ENCODE measurements at regions not wholly inside any gene's neighbourhood (a gene's known extent, or its start where the extent isn't known, plus 50 kb on each side); places are given as distances from the start of the nearest gene placed in this dataset.

DNA sequence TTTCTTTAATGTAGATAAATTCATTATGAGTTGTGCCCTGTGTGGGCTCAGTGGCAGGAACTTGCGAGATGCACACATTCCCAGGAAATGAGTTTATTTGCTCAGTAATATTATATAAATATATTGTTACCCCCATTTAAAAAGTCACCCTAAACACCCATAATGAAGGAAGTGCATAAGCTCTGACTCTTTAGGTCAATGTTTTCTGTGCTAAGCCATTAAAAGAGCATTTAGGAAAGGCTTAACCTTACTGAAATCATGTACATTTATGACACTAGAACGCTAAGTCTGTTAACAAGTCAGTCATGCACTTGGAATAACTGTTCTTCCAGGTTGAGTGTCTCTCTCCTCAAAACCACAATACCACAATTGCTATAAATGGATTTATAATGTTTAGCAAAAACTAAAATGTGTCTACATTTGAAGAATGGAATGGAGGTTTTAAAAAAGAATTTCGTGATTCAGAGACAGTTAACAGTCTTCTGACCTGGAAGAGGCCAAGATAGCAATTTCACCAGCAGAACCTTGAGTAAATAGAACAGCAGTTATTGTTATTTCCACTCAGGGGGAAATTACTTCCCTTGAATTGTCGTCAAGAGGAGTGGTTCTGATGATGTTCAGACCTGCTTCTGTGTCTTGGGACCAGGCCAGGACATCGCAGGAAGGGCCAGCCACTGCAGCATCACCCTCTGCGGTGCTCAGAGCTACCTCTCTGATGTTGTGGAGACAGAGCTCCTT, 91.1 kb upstream of the VEGFC start:
- Mint-ChIP-seq H3K36me3 (no peaks in the 10 kb centered on the region), H3K27ac (no peak overlapping the region), H3K4me3 (no peak overlapping the region), H3K9me3 (peaks cover 0 to 4% (median 0%) of the 10 kb centered on the region in 3 donors), H3K4me1 (no peaks in the 10 kb centered on the region), H3K27me3 (no peaks in the 10 kb centered on the region)

DNA sequence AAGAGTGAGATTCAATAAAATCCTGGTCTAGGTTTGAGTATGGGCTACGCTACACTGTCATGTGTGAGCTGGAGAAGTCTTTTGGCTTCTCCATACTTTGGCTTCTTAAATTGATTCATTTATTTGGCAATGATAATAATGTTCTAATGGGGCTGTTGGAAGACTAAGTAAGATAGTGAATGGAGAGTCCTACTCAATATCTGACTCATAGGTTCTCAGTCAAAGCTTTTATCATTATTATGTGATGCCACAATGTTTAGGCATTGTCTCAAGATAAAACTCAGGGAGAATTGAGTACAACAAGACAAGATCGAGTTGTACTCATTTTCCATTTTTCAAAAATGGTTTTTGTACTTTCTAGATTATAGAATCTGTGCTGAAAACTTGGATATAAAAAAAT, 92.5 kb upstream of the VEGFC start:
- no peak overlapping the region for H3K27ac Mint-ChIP-seq
- H3K4me3 Mint-ChIP-seq = no peak overlapping the region
- no peaks in the 10 kb centered on the region for H3K27me3 Mint-ChIP-seq
- peaks cover 0 to 4% (median 2%) of the 10 kb centered on the region in 3 donors for H3K9me3 Mint-ChIP-seq
- H3K4me1 Mint-ChIP-seq = no peaks in the 10 kb centered on the region
- H3K36me3 Mint-ChIP-seq = no peaks in the 10 kb centered on the region

DNA sequence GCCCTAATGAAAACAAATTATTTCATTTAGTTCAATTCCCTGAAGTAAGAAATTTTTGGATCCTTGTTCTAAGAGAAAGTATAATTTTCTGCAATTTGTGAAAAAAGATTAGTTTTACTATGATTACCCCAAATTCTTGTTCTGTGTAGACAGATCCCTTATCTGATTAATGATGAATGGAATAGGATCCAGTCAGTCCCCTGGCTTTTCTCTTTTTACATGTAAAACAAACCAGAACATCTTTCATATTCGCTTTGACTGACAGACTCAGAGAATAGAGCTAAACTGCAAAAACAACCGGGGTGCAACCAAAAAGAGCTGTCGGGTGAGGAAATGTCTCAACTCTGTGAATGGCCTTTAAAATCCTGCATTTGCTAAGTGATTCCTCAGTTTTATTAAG, 93.4 kb upstream of the VEGFC start:
- H3K36me3 Mint-ChIP-seq = no peaks in the 10 kb centered on the region
- H3K4me1 Mint-ChIP-seq = no peaks in the 10 kb centered on the region
- H3K4me3 Mint-ChIP-seq = no peak overlapping the region
- H3K27ac Mint-ChIP-seq = no peak overlapping the region
- no peaks in the 10 kb centered on the region for H3K27me3 Mint-ChIP-seq
- peaks cover 0 to 2% (median 2%) of the 10 kb centered on the region in 3 donors for H3K9me3 Mint-ChIP-seq

DNA sequence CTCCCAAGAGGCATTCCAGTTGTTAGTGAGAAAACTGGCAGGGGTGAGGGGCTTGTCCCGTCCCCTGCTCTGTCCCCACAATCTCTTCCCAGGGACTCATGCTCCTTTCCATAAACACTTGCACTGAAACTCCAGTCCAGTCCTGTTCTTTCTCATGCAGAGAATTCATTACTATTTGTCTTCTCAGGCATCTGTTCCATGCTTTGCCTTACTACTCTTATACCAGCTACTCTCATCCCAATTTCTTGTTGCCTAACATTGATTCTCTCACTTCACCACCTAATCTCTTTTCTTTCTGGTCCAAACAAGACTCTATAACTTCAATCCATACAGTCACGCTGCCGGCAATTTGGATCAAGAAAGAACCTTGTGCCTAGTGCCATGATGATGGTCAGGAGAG, 97.1 kb upstream of the VEGFC start:
- Mint-ChIP-seq H3K9me3 (peaks cover 0 to 2% (median 0%) of the 10 kb centered on the region in 3 donors), H3K4me1 (no peaks in the 10 kb centered on the region), H3K27ac (no peak overlapping the region), H3K4me3 (no peak overlapping the region), H3K36me3 (no peaks in the 10 kb centered on the region), H3K27me3 (no peaks in the 10 kb centered on the region)

DNA sequence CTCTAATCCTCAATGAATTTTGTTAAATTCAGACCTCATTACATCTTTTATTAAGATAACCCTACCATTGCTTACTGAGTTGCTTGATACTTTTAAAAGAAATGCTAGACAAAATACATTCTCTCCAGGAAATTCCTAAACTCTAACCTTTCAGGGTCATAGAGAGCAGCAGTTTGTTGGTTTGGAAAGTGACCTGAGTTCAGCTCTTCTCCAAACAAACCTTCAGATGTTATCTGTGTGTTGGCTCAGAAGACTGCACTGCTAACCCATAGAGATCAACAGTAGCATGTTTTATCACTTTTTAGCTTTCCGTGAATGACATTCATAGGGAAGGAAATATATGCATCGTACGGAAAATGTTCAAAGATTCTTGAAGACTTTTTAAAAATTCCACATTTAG, 101.8 kb upstream of the VEGFC start:
- Mint-ChIP-seq H3K27me3 (no peaks in the 10 kb centered on the region), H3K9me3 (no peaks in the 10 kb centered on the region), H3K4me3 (no peak overlapping the region), H3K27ac (no peak overlapping the region), H3K4me1 (no peaks in the 10 kb centered on the region), H3K36me3 (no peaks in the 10 kb centered on the region)

DNA sequence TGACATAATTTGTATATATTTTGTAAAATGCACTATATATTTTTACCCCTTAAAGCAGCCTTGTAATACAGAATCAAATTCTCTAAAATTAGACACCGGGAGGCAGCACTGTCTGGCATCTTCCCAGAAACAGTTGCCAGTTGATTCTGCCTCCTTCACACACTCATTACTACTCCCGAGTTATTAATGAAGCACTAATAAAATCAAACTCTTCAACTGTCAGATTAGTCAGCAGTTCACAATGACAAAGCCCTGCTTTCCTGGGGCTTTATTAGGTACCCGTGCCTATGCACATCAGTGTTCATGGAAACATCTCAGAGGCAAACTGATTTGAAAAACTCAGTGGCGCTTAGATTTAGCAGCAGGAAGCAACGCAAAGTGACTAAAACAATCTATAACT, 103.5 kb upstream of the VEGFC start:
- H3K4me1 Mint-ChIP-seq = no peaks in the 10 kb centered on the region
- no peaks in the 10 kb centered on the region for H3K27me3 Mint-ChIP-seq
- no peaks in the 10 kb centered on the region for H3K36me3 Mint-ChIP-seq
- H3K4me3 Mint-ChIP-seq = no peak overlapping the region
- no peak overlapping the region for H3K27ac Mint-ChIP-seq
- H3K9me3 Mint-ChIP-seq = no peaks in the 10 kb centered on the region

DNA sequence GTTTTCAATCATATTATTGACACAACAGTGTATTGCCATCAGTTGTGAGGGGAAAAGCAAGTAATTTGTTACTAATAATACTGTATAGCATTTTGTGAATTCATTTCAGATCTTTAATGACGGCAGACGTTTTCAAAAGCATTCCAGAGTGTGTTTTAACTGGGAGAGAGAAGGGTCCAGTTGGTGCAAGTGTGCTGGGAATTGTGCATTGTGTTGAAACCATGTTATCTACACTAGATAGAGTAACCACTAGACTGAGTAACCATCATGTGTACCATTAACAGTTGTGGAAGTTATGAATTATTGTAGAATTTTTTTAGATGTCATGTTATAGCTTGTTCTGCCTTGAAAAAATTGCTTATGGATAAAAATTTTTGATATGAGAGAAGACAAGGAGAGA, 104.5 kb upstream of the VEGFC start:
- Mint-ChIP-seq H3K9me3 (no peaks in the 10 kb centered on the region), H3K27ac (no peak overlapping the region), H3K27me3 (no peaks in the 10 kb centered on the region), H3K36me3 (no peaks in the 10 kb centered on the region), H3K4me1 (no peaks in the 10 kb centered on the region), H3K4me3 (no peak overlapping the region)

DNA sequence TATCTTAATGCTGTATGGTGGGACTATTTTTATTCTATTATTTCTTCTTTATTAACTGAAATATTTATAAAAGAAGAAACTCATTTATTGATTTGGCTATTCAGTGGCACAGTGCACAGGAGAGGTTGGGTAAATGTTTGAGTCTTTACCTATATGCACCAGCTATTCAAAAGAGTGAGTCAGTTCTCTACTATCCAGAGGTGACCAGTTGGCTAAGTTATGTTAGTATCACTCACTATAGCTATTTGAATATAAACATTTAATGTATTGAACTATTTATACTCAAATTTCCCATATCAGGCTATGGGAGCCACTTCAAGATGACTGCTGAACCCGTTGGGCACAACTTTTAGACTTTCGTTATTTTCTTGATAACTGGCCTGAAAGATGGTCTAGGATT, 106.1 kb upstream of the VEGFC start:
- no peaks in the 10 kb centered on the region for H3K36me3 Mint-ChIP-seq
- no peaks in the 10 kb centered on the region for H3K27me3 Mint-ChIP-seq
- H3K9me3 Mint-ChIP-seq = no peaks in the 10 kb centered on the region
- no peak overlapping the region for H3K27ac Mint-ChIP-seq
- no peaks in the 10 kb centered on the region for H3K4me1 Mint-ChIP-seq
- no peak overlapping the region for H3K4me3 Mint-ChIP-seq

DNA sequence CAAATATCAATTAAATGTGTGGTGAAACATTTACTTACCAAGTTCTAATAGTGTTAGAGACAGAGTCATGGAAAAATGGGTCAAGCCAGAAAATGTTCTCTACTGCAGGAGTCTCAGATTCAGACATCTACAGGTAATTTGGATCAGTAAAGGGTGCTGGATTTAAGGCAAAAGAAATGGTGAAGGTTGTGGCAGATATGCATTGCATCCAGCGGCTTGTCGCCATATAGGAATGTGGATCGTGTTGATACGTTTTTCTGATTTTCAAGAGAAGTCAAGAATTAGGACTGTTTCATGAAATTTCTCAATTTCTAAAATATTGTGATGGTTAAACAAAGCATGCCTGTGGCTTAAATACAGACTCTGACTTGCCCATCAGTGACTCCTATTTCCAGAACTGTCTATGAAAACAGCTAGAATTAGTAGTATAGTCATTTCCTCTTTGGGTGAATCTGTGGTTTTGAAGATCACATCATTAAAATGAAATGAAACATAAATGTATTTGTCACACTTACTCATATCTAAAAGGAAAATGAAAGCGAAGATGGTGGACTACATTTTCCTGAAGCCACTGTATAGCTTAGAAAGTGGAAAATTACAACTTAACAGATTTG, 110.1 kb upstream of the VEGFC start:
- Mint-ChIP-seq H3K36me3 (no peaks in the 10 kb centered on the region), H3K27me3 (no peaks in the 10 kb centered on the region), H3K27ac (no peak overlapping the region), H3K9me3 (no peaks in the 10 kb centered on the region), H3K4me1 (no peaks in the 10 kb centered on the region), H3K4me3 (no peak overlapping the region)

DNA sequence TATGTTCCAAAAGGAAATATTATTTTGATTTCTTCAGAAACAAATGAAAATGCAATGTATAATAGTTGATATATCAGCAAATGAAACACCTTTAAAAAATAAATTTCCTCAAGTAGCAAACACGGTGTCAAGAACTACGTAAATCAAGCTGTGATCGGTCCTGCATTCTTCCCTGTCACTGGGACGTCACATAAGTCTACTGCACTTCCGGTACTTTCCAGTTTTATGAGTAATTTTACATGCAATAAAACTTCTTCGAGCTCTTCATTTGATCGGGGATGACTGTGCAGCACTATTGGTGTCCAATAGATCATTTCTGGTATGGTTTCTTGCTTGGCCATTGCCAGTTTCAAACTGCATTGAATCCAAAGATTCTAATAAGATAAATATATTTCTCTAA, 114.0 kb upstream of the VEGFC start:
- no peaks in the 10 kb centered on the region for H3K27me3 Mint-ChIP-seq
- no peak overlapping the region for H3K27ac Mint-ChIP-seq
- H3K4me1 Mint-ChIP-seq = no peaks in the 10 kb centered on the region
- H3K4me3 Mint-ChIP-seq = no peak overlapping the region
- H3K9me3 Mint-ChIP-seq = no peaks in the 10 kb centered on the region
- no peaks in the 10 kb centered on the region for H3K36me3 Mint-ChIP-seq

DNA sequence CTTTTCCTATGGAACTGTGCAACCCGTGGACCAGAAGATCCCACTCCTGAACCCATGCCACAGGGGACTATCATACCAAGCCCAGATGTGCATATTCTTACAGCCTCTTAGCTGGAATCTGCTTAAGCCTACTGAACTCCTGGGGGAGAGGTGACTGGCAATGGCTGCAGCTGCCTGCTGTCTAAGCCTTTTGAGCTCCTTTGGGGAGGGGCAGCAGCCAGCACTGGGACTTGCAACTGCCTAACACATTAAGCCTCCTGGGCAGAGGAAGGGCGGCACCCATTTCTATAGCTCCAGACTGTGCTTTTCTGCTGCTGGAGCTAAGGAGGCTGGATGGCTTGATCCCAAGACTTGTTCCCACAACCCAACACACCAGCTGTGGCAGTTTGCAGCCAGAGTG, 117.9 kb upstream of the VEGFC start:
- H3K27ac Mint-ChIP-seq = no peak overlapping the region
- no peaks in the 10 kb centered on the region for H3K36me3 Mint-ChIP-seq

DNA sequence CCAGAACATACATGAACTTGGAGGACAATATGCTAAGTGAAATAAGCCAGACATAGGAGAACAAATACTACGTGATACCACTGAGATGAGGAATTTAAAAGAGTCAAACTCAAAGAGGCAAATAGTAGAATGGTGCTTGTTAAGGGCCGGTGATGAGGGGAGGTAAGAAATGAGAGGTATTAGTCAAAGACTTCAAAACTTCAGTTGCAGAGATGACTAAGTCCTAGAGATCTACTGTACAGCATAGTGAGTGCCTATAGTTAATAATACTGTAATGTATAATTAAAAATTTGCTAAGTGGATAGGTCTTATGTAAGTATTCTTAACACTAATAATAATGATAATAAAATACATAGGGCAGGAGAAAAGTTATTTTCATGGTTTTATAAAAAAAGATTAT, 126.9 kb upstream of the VEGFC start:
- Mint-ChIP-seq H3K27ac (no peak overlapping the region), H3K27me3 (no peaks in the 10 kb centered on the region), H3K9me3 (peaks cover 0 to 3% (median 3%) of the 10 kb centered on the region in 3 donors), H3K4me3 (no peak overlapping the region), H3K36me3 (no peaks in the 10 kb centered on the region), H3K4me1 (no peaks in the 10 kb centered on the region)

More for the DNA sequence above, 117.9 kb upstream of the VEGFC start:
- H3K4me3 Mint-ChIP-seq = no peak overlapping the region
- no peaks in the 10 kb centered on the region for H3K4me1 Mint-ChIP-seq
- peaks cover 0 to 2% (median 1%) of the 10 kb centered on the region in 3 donors for H3K9me3 Mint-ChIP-seq
- H3K27me3 Mint-ChIP-seq = no peaks in the 10 kb centered on the region

DNA sequence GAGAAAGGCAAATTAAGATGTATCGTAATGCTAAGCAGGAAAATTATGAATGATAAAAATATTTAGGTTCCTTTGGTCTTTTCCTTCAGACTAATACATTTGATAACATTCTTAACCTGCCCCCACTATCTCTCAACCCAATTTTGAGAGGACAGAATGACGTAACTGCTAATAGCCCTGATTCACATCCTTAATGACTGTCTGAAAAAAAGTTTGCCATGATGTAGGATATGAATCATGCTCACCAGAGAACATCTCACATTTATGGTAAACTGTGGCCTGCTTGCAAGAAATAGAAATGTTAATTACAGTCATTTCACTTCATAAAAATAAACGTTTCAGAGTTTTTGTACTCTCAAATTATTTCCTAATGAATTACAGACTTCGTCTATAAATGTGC, 128.0 kb upstream of the VEGFC start:
- Mint-ChIP-seq H3K9me3 (peaks cover 0 to 3% (median 1%) of the 10 kb centered on the region in 3 donors), H3K36me3 (no peaks in the 10 kb centered on the region), H3K4me3 (no peak overlapping the region), H3K27ac (no peak overlapping the region), H3K4me1 (no peaks in the 10 kb centered on the region), H3K27me3 (no peaks in the 10 kb centered on the region)

DNA sequence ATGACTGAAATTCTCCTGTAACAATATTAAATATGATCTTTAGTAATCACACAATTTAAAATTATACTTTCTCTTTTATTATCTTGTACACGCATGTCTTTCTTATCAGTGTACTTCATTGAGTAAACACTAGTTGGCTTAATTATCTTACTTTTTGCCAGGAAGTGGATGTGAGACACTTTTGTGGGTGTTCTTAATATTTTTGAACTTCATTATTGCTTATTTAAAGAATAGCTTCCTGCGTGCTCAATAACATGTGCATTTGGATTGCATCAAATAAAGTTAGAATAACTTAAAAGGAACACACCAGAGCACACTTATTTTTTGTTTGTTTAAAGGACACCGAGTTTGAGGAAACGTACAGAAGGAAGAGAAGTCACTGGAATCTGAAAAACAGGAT, 128.5 kb upstream of the VEGFC start:
- H3K36me3 Mint-ChIP-seq = no peaks in the 10 kb centered on the region
- no peaks in the 10 kb centered on the region for H3K4me1 Mint-ChIP-seq
- peaks cover 0 to 3% (median 0%) of the 10 kb centered on the region in 3 donors for H3K9me3 Mint-ChIP-seq
- H3K27me3 Mint-ChIP-seq = no peaks in the 10 kb centered on the region
- no peak overlapping the region for H3K4me3 Mint-ChIP-seq
- no peak overlapping the region for H3K27ac Mint-ChIP-seq

DNA sequence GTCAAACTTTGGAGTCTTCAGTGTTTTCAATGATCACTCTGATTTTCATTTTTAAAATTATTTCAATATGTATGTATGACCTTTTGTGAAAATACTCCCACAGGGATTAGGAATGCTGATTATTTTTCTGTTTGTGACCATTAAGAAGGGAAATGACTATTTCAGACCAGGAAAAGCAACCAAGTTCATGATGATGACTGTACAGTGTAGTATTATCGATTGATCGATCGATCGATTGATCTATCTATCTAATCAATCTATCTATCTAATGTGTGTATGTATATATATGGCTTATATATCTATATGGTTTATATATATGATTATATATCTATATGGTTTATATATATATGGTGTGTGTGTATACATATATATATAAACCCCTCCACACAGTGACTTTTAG, 131.5 kb upstream of the VEGFC start:
- H3K27ac Mint-ChIP-seq = no peak overlapping the region
- no peaks in the 10 kb centered on the region for H3K4me1 Mint-ChIP-seq
- no peak overlapping the region for H3K4me3 Mint-ChIP-seq
- H3K36me3 Mint-ChIP-seq = no peaks in the 10 kb centered on the region
- H3K9me3 Mint-ChIP-seq = peaks cover 0 to 3% (median 0%) of the 10 kb centered on the region in 3 donors
- H3K27me3 Mint-ChIP-seq = no peaks in the 10 kb centered on the region

DNA sequence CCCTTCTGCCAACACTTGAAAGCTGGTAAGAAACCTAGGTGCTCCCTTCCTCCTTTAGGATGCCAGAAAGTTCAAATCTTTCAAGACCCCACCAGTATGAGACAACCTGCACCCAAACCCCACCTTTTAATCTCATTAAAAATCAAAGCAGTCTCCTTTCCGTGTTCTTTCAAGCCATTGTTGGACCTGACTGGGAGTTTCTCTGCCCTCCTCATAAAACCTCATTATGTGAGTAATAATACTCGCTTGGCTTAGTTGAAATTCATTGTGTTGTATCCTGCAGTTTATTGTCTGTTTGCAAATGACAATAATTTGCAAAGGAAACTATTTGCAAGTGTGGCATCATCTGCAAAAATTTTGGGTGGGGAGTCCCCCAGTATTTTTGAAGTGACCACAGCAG, 133.2 kb upstream of the VEGFC start:
- Mint-ChIP-seq H3K27me3 (no peaks in the 10 kb centered on the region), H3K27ac (no peak overlapping the region), H3K9me3 (peaks cover 0 to 3% (median 0%) of the 10 kb centered on the region in 3 donors), H3K4me1 (no peaks in the 10 kb centered on the region), H3K4me3 (no peak overlapping the region), H3K36me3 (no peaks in the 10 kb centered on the region)
